AG04449 (cell line): ENCODE measurements at regions not wholly inside any gene's neighbourhood (a gene's known extent, or its start where the extent isn't known, plus 50 kb on each side); places are given as distances from the start of the nearest gene placed in this dataset.
A peak's percentile ranks its signal among the peaks of the same experiment; 100 is the strongest.

ENCODE experiments used
- CTCF ChIA-PET: fragments of 350-600 bp; formaldehyde crosslinking; extraction: SDS; loops from one replicate; lab custom pipeline; 2021; ENCODE audit warnings: antibody characterized with exemption; lab: Yijun Ruan, JAX
- POLR2A ChIA-PET: fragments of 400-600, 350-600 bp; formaldehyde crosslinking; extraction: SDS; loops from one replicate; lab custom pipeline; 2020; ENCODE audit warnings: antibody characterized with exemption, inconsistent platforms; lab: Yijun Ruan, JAX
- DNase-seq: peaks from one replicate; pipeline ENCODE4 v3.0.0-alpha.2; 2010; ENCODE audit warnings: low read depth, low spot score
- H3K4me3 ChIP-seq: 2 replicates; pipeline ENCODE4 v1.5.1; 2011; ENCODE audit warnings: low read depth, mild to moderate bottlenecking, control low read depth, low read length
- CTCF ChIP-seq: IDR thresholded peaks from one replicate; pipeline ENCODE4 v1.5.1; 2011; ENCODE audit warnings: mild to moderate bottlenecking, moderate library complexity, low read length, control low read depth, inconsistent platforms; ENCODE audit not compliant: insufficient read depth; ENCODE audit errors: missing control alignments

- no peak for TF ChIP-seq CTCF
- ChIA-PET CTCF (no interaction called here), POLR2A (no interaction called here)
- no peak overlapping the region for H3K4me3 ChIP-seq
- no peak for DNase-seq
Measured at GRCh38 chr5:14040542-14040941, 96.1 kb upstream of the DNAH5 start.

GRCh38 chr5:14039576-14039975 lies 95.1 kb upstream of the DNAH5 start:
- POLR2A ChIA-PET, result interaction anchor here (1.0 kb wide), 1 partner anchor 106 kb away, joined by 4 read pairs; no protein-coding TSS in a partner anchor
- no peak overlapping the region for H3K4me3 ChIP-seq
- no peak for TF ChIP-seq CTCF
- peak; percentile 55 for DNase-seq
- CTCF ChIA-PET, result interaction anchor here (1.5 kb wide), 1 partner anchor 69 kb away, joined by 5 read pairs; no protein-coding TSS in a partner anchor

- no peak for DNase-seq
- POLR2A ChIA-PET, result interaction anchor here (1.0 kb wide), 1 partner anchor 104 kb away, joined by 8 read pairs; the partner anchor contains the start of gene TRIO
- TF ChIP-seq CTCF, result no peak
- CTCF ChIA-PET, result interaction anchor here (1.5 to 2.1 kb wide), 3 partner anchors 12 to 232 kb away, joined by 5 to 10 read pairs (median 5); no protein-coding TSS in a partner anchor
- H3K4me3 ChIP-seq, result no peak overlapping the region
Measured at GRCh38 chr5:14039063-14039462, 94.6 kb upstream of the DNAH5 start.

GRCh38 chr5:14038341-14038959 lies 94.0 kb upstream of the DNAH5 start:
- no peak for TF ChIP-seq CTCF
- DNase-seq, result peak; percentile 67
- CTCF ChIA-PET, result interaction anchor here (1.5 to 2.1 kb wide), 3 partner anchors 13 to 232 kb away, joined by 5 to 10 read pairs (median 5); no protein-coding TSS in a partner anchor
- POLR2A ChIA-PET, result interaction anchor here (0.6 to 1.3 kb wide), 10 partner anchors 17 to 257 kb away, joined by 3 to 8 read pairs (median 3); partner anchors contain the start of gene TRIO
- H3K4me3 ChIP-seq, result no peak overlapping the region

- no peak overlapping the region for H3K4me3 ChIP-seq
- TF ChIP-seq CTCF, result no peak
- ChIA-PET POLR2A (interaction anchor here (0.6 kb wide), 1 partner anchor 256 kb away, joined by 3 read pairs; no protein-coding TSS in a partner anchor), CTCF (interaction anchor here (0.9 to 2.1 kb wide), 3 partner anchors 49 to 234 kb away, joined by 3 to 10 read pairs (median 3); no protein-coding TSS in a partner anchor)
- no peak for DNase-seq
Measured at GRCh38 chr5:14036947-14037346, 92.5 kb upstream of the DNAH5 start.

- CTCF ChIA-PET, result interaction anchor here (0.6 to 1.0 kb wide), 2 partner anchors 23 to 233 kb away, joined by 3 read pairs; no protein-coding TSS in a partner anchor
- POLR2A ChIA-PET, result interaction anchor here (0.6 to 1.4 kb wide), 4 partner anchors 31 to 74 kb away, joined by 3 to 5 read pairs (median 4); no protein-coding TSS in a partner anchor
- H3K4me3 ChIP-seq, result peak overlapping the region; percentile 27
- no peak for DNase-seq
- TF ChIP-seq CTCF, result no peak
Measured at GRCh38 chr5:14036514-14036913, 92.0 kb upstream of the DNAH5 start.
